ENCODE measurements at regions not wholly inside any gene's neighbourhood (a gene's known extent, or its start where the extent isn't known, plus 50 kb on each side); places are given as distances from the start of the nearest gene placed in this dataset.

DNA sequence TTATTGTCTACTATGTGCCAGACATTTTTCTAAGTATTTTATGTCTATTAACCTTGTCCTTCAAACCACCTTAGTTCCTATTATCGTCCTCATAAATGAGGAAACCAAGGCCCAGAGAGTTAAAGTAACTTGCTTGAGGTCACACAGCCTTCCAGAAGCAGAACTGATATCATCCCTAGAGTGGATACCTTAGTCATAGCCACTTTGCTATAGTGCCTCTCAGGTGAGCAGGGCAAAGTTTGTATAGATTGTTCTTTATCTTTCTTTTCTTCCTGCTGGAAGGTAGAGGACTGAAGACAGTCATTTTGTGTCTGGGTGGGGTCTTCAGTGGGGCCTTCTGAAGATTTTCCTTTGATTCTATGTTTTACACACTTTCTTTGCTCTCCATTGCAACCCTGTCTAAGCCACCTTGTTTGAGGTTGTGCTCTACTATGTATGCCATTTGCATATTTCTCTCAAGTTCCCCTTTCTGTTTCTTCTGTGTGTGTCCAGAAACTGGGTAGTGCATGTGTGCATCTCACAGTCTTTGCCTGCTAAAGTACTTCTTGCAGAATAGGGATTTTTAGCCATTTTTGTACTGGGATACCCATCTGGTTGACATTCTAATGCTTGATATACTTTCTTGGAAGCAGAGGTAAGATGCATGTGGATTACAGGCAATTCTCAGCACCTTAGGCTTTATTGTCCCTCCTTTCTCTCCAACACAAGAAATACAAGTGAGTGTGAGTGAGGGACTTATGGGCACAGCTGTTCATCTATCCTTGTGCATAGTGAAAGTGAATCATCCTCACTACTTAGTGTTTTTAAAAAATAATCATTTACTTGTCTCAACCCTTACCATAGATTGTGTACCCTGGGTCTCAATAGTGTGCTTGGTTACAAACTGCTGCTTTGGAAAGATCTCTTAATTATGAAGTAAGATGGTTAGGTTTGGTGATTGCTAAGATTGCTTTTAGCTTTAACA is 207.6 kb upstream of the HMCN1 start:
- TF ChIP-seq MAFK (IDR thresholded peaks at IDR 0.05; ENCODE audit: low read depth, low read length) (no peak), CTCF (conservative IDR thresholded peaks at IDR 0.05; ENCODE audit: low read depth, low read length) (no peak), POLR2A (IDR thresholded peaks at IDR 0.05; ENCODE audit: low read depth, low read length) (no peak), SMC3 (IDR thresholded peaks at IDR 0.05; ENCODE audit: low read depth, low read length) (no peak)
- TF ChIP-seq, protein P1, sequence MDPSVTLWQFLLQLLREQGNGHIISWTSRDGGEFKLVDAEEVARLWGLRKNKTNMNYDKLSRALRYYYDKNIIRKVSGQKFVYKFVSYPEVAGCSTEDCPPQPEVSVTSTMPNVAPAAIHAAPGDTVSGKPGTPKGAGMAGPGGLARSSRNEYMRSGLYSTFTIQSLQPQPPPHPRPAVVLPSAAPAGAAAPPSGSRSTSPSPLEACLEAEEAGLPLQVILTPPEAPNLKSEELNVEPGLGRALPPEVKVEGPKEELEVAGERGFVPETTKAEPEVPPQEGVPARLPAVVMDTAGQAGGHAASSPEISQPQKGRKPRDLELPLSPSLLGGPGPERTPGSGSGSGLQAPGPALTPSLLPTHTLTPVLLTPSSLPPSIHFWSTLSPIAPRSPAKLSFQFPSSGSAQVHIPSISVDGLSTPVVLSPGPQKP (IDR thresholded peaks at IDR 0.05; ENCODE audit: borderline replicate concordance, low read depth, low read length) = no peak

All from IMR-90 (cell line).